Right cardiac atrium (tissue), 5 donors: ENCODE measurements at regions not wholly inside any gene's neighbourhood (a gene's known extent, or its start where the extent isn't known, plus 50 kb on each side); places are given as distances from the start of the nearest gene placed in this dataset.

Experiments used
- ATAC-seq, 2 donors: fragments of 200-7000 bp; cut with Tn5 transposase; one replicate each; pipeline versions ENCODE4 v1.8.0 to v1.9.1; 2020; ENCODE audit warnings: moderate library complexity in 2 of 2, mild to moderate bottlenecking in 1 of 2
- DNase-seq, 3 donors: peaks; one replicate each; pipeline ENCODE4 v3.0.0-alpha.2; 2020
- H3K27ac ChIP-seq: one replicate; pipeline ENCODE4 v1.5.1; 2013; ENCODE audit warnings: mild to moderate bottlenecking, low read length, control low read depth, moderate library complexity
- H3K27me3 ChIP-seq: one replicate; pipeline ENCODE4 v1.6.1; 2013; ENCODE audit not compliant: control insufficient read depth, insufficient read depth
- H3K4me1 ChIP-seq: one replicate; pipeline ENCODE4 v1.6.1; 2013; ENCODE audit warnings: low read length; ENCODE audit not compliant: control insufficient read depth, insufficient read depth
- H3K4me3 ChIP-seq: one replicate; pipeline ENCODE4 v1.5.1; 2013; ENCODE audit warnings: low read length, control low read depth
- H3K9me3 ChIP-seq: one replicate; pipeline ENCODE4 v1.6.1; 2013; ENCODE audit warnings: low read length; ENCODE audit not compliant: control insufficient read depth
- WGBS: extraction: QIAGEN DNeasy Blood & Tissue Kit; methylation state at CpG from one replicate; pipeline ENCODE4 v1.1.7; 2013; 5-methylcytosine and 5-hydroxymethylcytosine counted together
- intact Hi-C, 4 donors: fragments of 100-400 bp; cut with DNase I; formaldehyde crosslinking; loops; one replicate each; pipeline versions ENCODE4 v1.11.0 to v1.14.0; 2022 to 2023
- donor health status: healthy with polysubstance abuse.
- donor health status: DM: no; HTN: yes; CAD: no.
- donor health status: DM: no; HTN: no; CAD: no.
- donor health status: DM: no; HTN: yes; CAD: no; lungs with severe emphysema.
- donor health status: DM: yes; HTN: yes; CAD: no.

DNA sequence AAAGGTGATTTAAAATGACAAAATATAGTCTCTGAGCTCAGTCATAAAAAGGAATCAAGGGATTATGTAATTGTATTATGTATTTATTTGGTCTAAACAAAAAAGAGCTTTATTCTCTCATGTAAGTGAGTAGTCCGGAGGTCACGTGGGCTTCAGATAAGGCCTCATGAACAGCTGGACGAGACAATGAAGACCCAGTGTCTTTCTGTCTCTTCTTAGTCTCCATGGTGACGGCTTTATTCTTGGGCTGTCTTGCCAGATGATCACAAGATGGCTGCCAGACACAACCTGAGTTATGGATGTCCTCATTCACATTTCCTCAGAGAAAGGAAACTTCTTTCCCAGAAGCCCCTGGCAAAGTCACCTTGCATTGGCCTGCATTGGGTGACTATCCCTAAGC, 98.6 kb downstream of the ARF6 start:
- WGBS = 62% methylated on average over 4 of the region's 4 CpGs
- ATAC-seq (no peak), DNase-seq (no peak)
- H3K27me3 ChIP-seq = no peaks in the 10 kb centered on the region
- H3K4me3 ChIP-seq = no peak overlapping the region
- H3K4me1 ChIP-seq = peaks cover 4% of the 10 kb centered on the region
- intact Hi-C loops = no loop called here
- no peak overlapping the region for H3K27ac ChIP-seq
- H3K9me3 ChIP-seq = no peaks in the 10 kb centered on the region

DNA sequence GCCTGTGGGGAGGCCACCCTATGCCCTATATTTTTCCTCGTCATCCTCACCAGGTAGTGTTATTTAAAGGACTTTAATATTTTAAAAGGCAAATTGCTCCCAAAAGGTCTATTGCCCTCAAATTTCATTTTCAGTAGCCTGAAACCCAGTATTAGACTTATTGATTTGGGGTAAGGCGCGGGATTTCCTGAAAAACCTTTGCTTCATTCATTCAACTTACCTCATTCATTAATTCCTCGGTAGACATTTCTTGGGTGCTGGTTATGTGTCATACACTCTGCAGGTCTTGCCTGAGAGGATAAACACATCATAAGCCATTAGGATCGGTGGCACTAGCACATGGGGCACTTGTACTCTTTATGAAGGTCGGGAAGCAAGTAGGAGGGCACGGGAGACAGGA, 99.2 kb downstream of the ARF6 start:
- H3K4me3 ChIP-seq = no peak overlapping the region

DNA sequence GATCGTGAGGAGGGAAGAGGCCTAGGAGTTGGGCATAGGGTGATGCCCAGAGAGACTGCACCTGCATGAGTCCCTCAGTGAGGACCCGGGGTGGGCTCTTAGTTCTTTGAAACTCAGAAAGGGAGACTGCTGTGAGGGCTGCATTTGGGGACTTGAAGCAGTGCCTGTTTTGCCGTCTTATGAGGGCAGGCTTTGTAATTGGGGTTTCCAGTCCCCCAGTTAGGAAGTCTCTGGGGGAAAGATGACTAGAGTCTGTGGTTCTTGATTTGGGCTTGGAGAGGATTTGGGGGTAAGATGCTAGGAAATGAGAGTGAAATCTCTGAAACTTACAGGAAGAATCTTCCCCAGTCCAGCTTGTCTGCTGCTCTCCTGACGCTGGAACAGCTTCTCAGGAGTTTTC, 99.6 kb downstream of the ARF6 start:
- H3K27ac ChIP-seq = no peak overlapping the region
- WGBS = 77% methylated on average over 4 of the region's 4 CpGs
- ATAC-seq (no peak), DNase-seq (no peak)
- intact Hi-C loops = no loop called here
- no peaks in the 10 kb centered on the region for H3K9me3 ChIP-seq
- peaks cover 4% of the 10 kb centered on the region for H3K4me1 ChIP-seq
- H3K27me3 ChIP-seq = no peaks in the 10 kb centered on the region
- H3K4me3 ChIP-seq = no peak overlapping the region

More for the DNA sequence above, 99.2 kb downstream of the ARF6 start:
- Histone ChIP-seq H3K9me3 (no peaks in the 10 kb centered on the region), H3K27ac (no peak overlapping the region), H3K27me3 (no peaks in the 10 kb centered on the region), H3K4me1 (peaks cover 4% of the 10 kb centered on the region)
- no peak for ATAC-seq
- intact Hi-C loops = no loop called here
- 95% methylated on average over 7 of the region's 7 CpGs for WGBS
- DNase-seq = no peak

DNA sequence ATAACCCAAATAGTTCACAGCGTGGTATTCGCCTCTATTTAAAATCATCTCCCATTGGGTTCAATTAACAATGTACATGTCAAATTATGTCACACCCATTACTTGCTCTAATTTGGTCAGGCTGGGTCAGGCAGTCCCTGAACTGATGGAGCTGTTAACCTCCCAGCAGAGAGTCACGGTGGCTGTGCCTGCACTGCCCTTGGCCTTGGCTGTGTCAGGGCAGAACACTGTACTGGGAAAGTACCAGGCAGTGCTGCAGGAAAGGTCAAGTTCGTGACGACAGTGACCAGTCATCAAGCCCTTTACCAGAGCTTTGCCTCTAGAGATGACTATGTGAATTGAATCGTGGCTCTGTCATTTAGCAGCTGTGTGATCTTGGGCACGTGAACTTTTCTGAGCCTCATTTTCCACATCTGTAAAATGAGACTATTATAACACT, 100.0 kb downstream of the ARF6 start:
- Histone ChIP-seq H3K9me3 (no peaks in the 10 kb centered on the region), H3K4me1 (peaks cover 4% of the 10 kb centered on the region), H3K27me3 (no peaks in the 10 kb centered on the region), H3K27ac (no peak overlapping the region), H3K4me3 (no peak overlapping the region)
- peak in 1 of 3 donors; percentile 47 for DNase-seq
- 53% methylated on average over 7 of the region's 7 CpGs for WGBS
- peak; percentile 65 to 81 for ATAC-seq
- intact Hi-C loops = no loop called here

DNA sequence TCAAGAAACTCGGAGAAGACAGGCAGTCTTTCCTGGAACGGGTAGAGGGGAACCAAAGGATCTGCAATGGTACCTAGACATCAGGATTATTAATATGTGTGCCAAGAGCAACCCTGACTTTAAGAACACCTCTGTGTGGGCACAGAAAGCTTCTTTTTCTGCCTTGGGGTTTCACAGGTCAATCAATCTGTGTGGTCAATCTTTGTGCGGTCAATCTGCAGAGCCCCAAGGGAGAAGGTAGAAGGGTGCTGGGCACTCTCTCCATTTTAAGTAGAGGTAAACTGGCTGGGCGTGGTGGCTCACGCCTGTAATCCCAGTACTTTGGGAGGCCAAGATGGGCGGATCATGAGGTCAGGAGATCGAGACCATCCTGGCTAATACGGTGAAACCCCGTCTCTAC, 100.7 kb downstream of the ARF6 start:
- no peak for ATAC-seq
- no peak overlapping the region for H3K4me3 ChIP-seq
- H3K9me3 ChIP-seq = no peaks in the 10 kb centered on the region

DNA sequence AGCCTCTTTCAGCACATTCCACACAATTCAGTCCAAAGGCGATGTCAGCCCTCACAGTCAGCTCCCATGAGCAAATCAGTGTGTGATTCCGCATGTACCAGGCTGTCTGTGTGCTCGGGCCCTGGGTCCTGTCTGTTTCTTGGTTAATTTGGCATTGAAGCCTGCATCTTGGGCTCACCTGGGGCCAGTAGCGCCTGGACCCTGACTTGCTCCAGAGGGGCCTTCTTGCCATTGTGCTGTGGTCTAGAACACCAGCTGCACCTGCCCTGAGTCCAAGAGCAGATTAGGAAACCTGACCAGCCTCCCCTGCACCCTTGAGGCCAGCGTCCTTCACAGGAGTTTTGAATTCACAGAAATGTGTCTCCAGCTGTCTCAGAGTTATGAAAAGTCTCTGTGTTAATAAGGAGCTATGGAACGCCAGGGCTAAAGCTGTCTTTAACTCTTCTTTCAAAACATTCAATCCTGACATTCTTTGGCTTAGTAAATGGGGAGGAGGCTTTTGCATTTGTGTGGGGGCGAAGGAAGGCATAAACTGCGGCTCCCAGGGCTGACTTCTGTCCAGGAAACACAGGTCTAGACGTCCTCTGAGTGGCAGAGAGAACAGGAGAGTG, 102.2 kb downstream of the ARF6 start:
- Histone ChIP-seq H3K27me3 (no peaks in the 10 kb centered on the region), H3K4me1 (no peaks in the 10 kb centered on the region), H3K4me3 (no peak overlapping the region), H3K27ac (no peak overlapping the region), H3K9me3 (no peaks in the 10 kb centered on the region)
- intact Hi-C loops = no loop called here
- 67% methylated on average over 9 of the region's 9 CpGs for WGBS
- DNase-seq = no peak
- ATAC-seq = no peak

More for the DNA sequence above, 100.7 kb downstream of the ARF6 start:
- intact Hi-C loops = no loop called here
- no peak overlapping the region for H3K27ac ChIP-seq
- 91% methylated on average over 9 of the region's 9 CpGs for WGBS
- H3K27me3 ChIP-seq = no peaks in the 10 kb centered on the region
- no peak for DNase-seq
- H3K4me1 ChIP-seq = no peaks in the 10 kb centered on the region

DNA sequence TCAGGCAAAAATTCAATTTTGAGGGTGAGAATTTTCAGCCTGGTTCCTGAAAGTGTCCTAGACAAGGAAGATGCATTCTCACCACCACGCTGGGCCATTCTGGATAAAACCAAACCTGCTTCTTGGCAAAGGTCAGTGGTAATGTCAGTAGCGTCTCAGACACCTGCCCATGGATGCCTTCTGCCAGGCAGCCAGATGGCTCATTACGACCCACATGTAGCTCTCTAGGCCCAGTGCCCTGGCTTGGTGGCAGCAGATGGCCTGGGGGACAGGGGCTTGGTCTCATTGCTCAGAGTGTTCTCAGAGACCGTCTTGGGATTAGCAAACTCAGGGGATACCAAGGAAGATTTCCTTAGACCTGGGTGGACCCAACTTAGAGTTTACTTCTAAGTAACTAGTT, 105.1 kb downstream of the ARF6 start:
- no peak overlapping the region for H3K4me3 ChIP-seq
- H3K27ac ChIP-seq = no peak overlapping the region
- ATAC-seq (no peak), DNase-seq (no peak)
- H3K27me3 ChIP-seq = no peaks in the 10 kb centered on the region
- intact Hi-C loops = no loop called here
- WGBS = 92% methylated on average over 4 of the region's 4 CpGs
- H3K4me1 ChIP-seq = peaks cover 5% of the 10 kb centered on the region
- H3K9me3 ChIP-seq = no peaks in the 10 kb centered on the region

DNA sequence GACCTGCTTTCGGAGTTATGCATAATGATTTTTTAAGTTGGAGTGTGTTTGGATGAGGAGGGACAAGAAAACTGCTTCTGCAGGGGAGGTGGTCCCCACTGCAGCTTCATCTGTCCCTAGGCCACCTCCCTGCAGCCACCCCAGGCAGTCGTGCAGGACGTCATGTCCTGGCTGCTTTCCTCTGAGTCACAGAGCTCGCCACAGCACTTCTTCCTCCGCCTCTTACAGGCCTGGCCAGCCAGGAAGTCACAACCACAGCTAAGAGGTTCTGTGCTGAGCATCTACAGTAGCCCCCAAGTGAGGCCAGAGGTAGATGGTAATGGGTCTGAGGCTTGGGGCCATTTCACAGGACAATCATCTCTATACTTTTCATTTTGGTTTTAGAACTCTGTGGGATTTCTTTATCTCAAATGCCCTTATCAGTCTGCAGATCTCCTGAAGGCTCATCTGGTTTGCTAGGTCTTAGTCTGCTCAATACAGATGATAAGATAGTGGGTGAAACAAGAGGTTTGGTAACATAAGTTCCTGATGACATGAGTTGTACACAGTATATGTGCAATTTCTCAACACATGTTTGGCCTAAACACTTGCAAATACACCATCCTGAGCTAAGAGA, 106.4 kb downstream of the ARF6 start:
- Histone ChIP-seq H3K4me1 (peaks cover 5% of the 10 kb centered on the region), H3K27ac (peak overlapping the region; percentile 74), H3K4me3 (no peak overlapping the region), H3K9me3 (no peaks in the 10 kb centered on the region), H3K27me3 (no peaks in the 10 kb centered on the region)
- WGBS = 35% methylated on average over 5 of the region's 5 CpGs
- ATAC-seq = peak; percentile 77 to 80
- peak; percentile 88 to 93 (median 90) for DNase-seq
- intact Hi-C loops = no loop called here

DNA sequence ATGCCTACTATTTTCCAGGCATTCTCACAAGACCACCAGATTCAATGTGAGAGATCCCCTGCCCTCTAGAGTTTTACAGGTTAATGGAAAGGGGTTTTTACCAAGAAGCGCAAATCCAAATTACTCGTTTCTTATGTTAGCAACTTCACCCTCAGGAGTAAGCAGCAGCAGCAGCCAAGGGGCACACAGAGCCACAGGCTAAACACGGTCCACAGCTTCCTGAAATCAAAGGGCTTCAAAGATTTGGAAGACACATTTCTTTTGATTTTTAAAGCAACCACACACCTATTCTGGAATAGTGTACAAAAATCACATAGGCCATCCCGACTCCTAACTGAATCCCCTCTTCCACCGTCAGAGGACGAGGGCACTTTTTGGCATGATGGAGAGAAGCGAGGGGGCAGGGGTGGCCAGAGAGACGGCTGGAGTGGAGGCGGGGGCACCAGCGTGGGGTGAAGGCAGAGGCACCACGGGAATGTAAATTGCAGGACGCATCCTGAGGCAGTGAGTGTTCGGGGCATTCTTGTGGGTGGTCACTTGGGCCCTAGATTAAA, 107.0 kb downstream of the ARF6 start:
- Histone ChIP-seq H3K27ac (peak overlapping the region; percentile 82), H3K4me3 (no peak overlapping the region), H3K27me3 (no peaks in the 10 kb centered on the region), H3K9me3 (no peaks in the 10 kb centered on the region), H3K4me1 (peaks cover 5% of the 10 kb centered on the region)
- intact Hi-C loops = loop anchor here in 2 of 4 donors (5.0 to 10.0 kb wide), 3 partner anchors 95 to 135 kb away; partner anchors contain the start of gene ARF6 (in 1 of the 2)
- DNase-seq (no peak), ATAC-seq (no peak)
- WGBS = 57% methylated on average over 13 of the region's 13 CpGs

DNA sequence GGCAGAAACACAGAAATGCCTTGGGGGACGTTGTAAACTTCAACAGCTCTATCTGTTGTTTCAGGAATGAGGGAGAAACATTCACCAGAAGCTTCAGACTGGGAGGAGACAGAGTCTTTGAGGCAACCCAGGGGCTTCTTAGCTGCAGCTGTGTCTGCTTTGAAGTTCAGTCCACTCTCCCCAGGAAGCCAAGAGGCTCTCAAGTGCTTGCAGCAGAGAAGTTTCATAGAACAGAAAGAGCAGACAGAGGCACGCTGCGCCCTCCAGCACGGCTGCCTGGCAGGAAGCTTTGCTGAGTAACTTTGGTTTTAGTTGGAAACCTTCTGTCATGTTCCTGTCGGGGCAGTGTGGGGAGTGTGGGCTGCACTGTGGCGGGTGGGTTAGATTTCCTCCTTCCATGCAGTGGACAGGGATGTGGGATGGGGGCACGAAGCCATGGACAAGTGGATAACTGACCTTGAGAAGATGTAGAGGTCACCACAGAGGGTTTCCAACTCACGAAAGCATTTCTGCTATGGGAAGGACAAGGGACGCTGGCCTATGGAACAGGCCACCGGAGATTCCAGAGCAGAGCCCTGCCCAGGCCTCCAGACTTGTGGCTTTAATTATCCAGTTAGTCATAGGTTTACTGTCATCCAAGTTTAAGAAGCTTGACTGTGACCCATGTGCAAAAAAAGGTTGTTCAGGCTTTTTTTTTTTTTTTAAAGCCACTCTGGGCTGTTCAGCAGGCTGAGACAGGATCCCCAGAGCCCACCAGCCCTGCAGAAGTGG, 107.7 kb downstream of the ARF6 start:
- intact Hi-C loops = loop anchor here in 2 of 4 donors (5.0 to 10.0 kb wide), 3 partner anchors 94 to 136 kb away; partner anchors contain the start of gene ARF6 (in 1 of the 2)
- DNase-seq (peak; percentile 72 to 85 (median 82)), ATAC-seq (peak; percentile 59 to 66)
- Histone ChIP-seq H3K27me3 (no peaks in the 10 kb centered on the region), H3K27ac (peak overlapping the region; percentile 82), H3K9me3 (no peaks in the 10 kb centered on the region), H3K4me1 (peaks cover 5% of the 10 kb centered on the region), H3K4me3 (no peak overlapping the region)
- 23% methylated on average over 10 of the region's 10 CpGs for WGBS
